Testis (tissue), 2 donors: ENCODE measurements at regions not wholly inside any gene's neighbourhood (a gene's known extent, or its start where the extent isn't known, plus 50 kb on each side); places are given as distances from the start of the nearest gene placed in this dataset.

Source experiments
- POLR2A ChIP-seq: fragments of 450-650 bp; IDR thresholded peaks from one replicate; pipeline ENCODE4 v1.6.1; 2017; ENCODE audit warnings: antibody characterized with exemption, mild to moderate bottlenecking, moderate library complexity
- TF ChIP-seq, protein P1 (sequence below), 3 experiments: fragments of 450-650 bp in 2 of 3; fragments of 200-600 bp in 1 of 3; sonication (generic) in 1 of 3; IDR thresholded peaks; one replicate each; pipeline ENCODE4 v1.5.1; 2016 to 2019; ENCODE audit warnings: antibody characterized with exemption in 3 of 3, mild to moderate bottlenecking in 2 of 3, moderate library complexity in 1 of 3

DNA sequence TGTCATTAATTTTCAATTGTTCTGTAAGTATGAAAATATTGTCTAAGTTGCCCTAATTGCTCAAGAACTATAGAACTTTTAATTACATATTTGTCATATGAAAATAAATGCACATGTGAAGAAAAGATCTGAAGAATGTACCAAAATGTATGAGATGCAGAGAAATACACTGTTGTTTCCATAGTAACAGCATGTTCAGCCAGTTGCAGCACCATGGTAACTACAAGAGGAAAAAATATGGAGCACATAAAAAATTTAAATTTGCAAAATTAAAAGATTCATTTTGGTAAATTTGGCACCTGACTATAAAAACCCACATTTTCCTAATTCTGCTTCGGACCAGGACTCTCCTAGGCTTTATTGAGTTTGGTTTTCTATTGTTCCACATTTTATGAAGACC lies 1170.0 kb upstream of the MIR17HG start:
- TF ChIP-seq, protein P1, sequence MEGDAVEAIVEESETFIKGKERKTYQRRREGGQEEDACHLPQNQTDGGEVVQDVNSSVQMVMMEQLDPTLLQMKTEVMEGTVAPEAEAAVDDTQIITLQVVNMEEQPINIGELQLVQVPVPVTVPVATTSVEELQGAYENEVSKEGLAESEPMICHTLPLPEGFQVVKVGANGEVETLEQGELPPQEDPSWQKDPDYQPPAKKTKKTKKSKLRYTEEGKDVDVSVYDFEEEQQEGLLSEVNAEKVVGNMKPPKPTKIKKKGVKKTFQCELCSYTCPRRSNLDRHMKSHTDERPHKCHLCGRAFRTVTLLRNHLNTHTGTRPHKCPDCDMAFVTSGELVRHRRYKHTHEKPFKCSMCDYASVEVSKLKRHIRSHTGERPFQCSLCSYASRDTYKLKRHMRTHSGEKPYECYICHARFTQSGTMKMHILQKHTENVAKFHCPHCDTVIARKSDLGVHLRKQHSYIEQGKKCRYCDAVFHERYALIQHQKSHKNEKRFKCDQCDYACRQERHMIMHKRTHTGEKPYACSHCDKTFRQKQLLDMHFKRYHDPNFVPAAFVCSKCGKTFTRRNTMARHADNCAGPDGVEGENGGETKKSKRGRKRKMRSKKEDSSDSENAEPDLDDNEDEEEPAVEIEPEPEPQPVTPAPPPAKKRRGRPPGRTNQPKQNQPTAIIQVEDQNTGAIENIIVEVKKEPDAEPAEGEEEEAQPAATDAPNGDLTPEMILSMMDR (IDR thresholded peaks at IDR 0.05): no peak
- no peak for TF ChIP-seq POLR2A
